GM06990 (cell line): ENCODE measurements at regions not wholly inside any gene's neighbourhood (a gene's known extent, or its start where the extent isn't known, plus 50 kb on each side); places are given as distances from the start of the nearest gene placed in this dataset.
A peak's percentile ranks its signal among the peaks of the same experiment; 100 is the strongest.

Experiments used
- DNase-seq: peaks from one replicate; pipeline ENCODE4 v3.0.0-alpha.2; 2011; ENCODE audit not compliant: insufficient read length; ENCODE audit errors: extremely low read depth
- H3K27me3 ChIP-seq: replicated peaks from 2 replicates; pipeline ENCODE4 v1.6.0; 2011; ENCODE audit warnings: low read length; ENCODE audit not compliant: control insufficient read depth, insufficient read depth
- H3K36me3 ChIP-seq: 2 replicates; pipeline ENCODE4 v1.5.1; 2011; ENCODE audit warnings: low read length; ENCODE audit not compliant: control insufficient read depth, insufficient read depth
- H3K4me3 ChIP-seq: replicated peaks from 2 replicates; pipeline ENCODE4 v1.5.1; 2011; ENCODE audit warnings: low read depth, mild to moderate bottlenecking, control low read depth, low read length
- TF ChIP-seq, protein P1 (sequence below): IDR thresholded peaks from 2 replicates; pipeline ENCODE4 v1.5.1; 2011; ENCODE audit warnings: low read length, control low read depth, mild to moderate bottlenecking, inconsistent platforms; ENCODE audit not compliant: insufficient read depth, poor library complexity, severe bottlenecking

DNA sequence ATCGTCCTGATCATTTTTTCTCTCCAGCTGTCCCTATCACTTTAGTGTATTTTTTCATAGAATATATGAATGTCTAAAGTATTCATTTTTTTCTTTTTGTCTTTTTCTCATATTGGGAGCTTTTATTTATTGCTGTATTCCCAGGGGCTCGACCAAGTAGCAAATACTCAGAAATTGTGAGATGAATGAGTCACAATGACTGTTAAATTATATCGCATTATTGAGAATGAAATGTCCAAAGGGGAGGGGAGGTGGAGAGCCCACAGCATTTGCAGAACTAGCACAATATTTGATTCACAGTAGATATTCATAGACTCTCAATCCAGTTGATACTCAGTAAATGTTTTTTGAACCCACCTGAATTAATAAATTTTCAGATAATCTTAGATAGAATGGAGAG, 543.6 kb upstream of the FAM241A start:
- DNase-seq: no peak
- Histone ChIP-seq H3K27me3 (no peaks in the 10 kb centered on the region), H3K4me3 (no peak overlapping the region), H3K36me3 (no peaks in the 10 kb centered on the region)
- TF ChIP-seq, protein P1, sequence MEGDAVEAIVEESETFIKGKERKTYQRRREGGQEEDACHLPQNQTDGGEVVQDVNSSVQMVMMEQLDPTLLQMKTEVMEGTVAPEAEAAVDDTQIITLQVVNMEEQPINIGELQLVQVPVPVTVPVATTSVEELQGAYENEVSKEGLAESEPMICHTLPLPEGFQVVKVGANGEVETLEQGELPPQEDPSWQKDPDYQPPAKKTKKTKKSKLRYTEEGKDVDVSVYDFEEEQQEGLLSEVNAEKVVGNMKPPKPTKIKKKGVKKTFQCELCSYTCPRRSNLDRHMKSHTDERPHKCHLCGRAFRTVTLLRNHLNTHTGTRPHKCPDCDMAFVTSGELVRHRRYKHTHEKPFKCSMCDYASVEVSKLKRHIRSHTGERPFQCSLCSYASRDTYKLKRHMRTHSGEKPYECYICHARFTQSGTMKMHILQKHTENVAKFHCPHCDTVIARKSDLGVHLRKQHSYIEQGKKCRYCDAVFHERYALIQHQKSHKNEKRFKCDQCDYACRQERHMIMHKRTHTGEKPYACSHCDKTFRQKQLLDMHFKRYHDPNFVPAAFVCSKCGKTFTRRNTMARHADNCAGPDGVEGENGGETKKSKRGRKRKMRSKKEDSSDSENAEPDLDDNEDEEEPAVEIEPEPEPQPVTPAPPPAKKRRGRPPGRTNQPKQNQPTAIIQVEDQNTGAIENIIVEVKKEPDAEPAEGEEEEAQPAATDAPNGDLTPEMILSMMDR: no peak

DNA sequence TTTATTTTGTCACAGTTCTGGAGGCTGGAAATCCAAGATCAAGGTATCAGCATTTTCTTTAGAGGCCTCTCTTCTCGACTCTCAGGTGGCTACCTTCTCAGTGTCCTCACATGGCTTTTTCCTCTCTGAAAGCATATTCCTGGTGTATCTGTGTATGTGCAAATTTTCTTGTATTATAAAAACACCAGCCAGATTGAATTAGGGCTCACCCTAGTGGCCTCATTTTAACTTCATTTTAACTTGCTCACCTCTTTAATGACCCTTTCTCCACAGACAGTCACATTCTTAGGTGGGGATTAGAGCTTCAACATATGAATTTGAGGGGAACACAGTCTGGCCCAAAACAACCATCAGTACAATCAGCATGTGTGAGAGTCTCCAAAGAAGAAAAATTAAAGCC, 542.4 kb upstream of the FAM241A start:
- Histone ChIP-seq H3K36me3 (no peaks in the 10 kb centered on the region), H3K27me3 (no peaks in the 10 kb centered on the region), H3K4me3 (no peak overlapping the region)
- TF ChIP-seq, protein P1: peak; percentile 6
- no peak for DNase-seq

DNA sequence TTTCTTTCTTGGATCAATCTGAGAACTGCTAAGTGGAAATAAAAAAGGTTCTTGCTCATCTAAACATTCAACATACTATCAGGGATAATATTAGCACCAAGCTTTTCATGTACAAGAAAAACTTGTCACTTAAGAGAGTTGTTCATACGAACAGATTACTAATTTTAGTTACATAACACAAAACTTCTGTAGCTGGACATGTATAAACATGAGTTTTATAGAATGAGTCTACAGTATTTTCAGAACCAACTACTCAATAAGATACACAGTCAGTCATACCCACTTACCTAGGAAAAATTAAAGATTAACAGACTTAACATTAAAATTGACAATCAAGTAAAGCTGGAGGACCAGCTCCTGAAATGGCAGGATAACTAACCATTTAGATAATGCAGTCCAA, 540.1 kb upstream of the FAM241A start:
- Histone ChIP-seq H3K27me3 (no peaks in the 10 kb centered on the region), H3K4me3 (no peak overlapping the region), H3K36me3 (no peaks in the 10 kb centered on the region)
- TF ChIP-seq, protein P1: no peak
- no peak for DNase-seq

DNA sequence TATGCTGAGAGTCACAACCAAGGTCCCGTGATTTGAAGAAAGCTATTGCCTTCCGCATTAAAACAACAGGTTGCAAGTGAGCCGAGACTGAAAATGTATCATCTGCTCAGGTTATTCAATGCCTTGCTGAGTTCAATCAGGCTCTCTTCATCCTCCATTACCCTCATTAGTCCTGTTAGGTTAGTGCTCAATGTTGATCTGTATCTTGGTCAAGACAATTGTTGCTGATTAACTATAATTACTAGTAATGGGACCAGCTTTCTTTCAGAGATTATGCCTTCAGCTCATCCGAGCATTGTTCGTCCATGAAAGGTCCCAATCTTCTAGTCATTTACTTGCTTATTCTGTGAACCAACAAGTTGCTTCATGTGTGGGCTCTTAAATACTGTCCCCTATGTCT, 534.6 kb upstream of the FAM241A start:
- Histone ChIP-seq H3K4me3 (no peak overlapping the region), H3K36me3 (no peaks in the 10 kb centered on the region), H3K27me3 (no peaks in the 10 kb centered on the region)
- DNase-seq: no peak
- TF ChIP-seq, protein P1: no peak

DNA sequence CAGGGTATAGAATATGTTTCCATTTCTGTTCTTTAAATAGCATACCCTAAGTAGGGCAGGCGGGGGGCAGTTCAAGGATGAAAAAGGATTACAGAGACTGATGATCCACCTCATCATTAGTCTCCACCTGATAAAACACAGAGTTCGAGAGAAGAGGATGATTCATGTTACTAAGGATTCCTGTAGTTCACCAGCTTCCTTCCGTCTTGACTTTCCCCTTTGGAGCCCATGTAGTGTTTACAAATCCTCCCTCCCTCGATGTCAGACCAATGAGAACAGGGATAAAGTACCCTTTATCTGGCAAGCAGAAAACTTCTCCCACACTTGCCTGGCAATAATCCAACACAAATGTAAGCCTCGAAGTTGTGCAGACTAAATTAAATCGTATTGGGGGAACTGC, 526.3 kb upstream of the FAM241A start:
- Histone ChIP-seq H3K4me3 (no peak overlapping the region), H3K36me3 (no peaks in the 10 kb centered on the region), H3K27me3 (no peaks in the 10 kb centered on the region)
- TF ChIP-seq, protein P1: no peak
- no peak for DNase-seq

DNA sequence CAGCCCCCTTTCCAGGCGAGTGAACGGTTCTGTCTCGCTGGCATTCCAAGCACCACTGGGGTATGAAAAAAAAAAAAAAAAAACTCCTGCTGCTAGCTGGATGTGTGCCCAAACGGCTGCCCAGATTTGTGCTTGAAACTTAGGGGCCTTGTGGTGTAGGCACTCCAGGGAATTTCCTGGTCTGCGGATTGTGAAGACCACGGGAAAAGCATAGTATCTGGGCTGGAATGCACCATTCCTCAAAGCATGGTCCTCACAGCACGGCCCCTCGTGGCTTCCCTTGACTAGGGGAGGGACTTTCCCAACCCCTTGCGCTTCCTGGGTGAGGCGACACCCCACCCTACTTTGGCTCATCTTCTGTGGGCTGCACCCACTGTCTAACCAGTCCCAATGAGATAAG, 516.8 kb upstream of the FAM241A start:
- no peaks in the 10 kb centered on the region for H3K27me3 ChIP-seq
- TF ChIP-seq, protein P1: no peak
- DNase-seq: no peak
- H3K36me3 ChIP-seq: no peaks in the 10 kb centered on the region
- H3K4me3 ChIP-seq: no peak overlapping the region
